ENCODE measurements at regions not wholly inside any gene's neighbourhood (a gene's known extent, or its start where the extent isn't known, plus 50 kb on each side); places are given as distances from the start of the nearest gene placed in this dataset.

DNA sequence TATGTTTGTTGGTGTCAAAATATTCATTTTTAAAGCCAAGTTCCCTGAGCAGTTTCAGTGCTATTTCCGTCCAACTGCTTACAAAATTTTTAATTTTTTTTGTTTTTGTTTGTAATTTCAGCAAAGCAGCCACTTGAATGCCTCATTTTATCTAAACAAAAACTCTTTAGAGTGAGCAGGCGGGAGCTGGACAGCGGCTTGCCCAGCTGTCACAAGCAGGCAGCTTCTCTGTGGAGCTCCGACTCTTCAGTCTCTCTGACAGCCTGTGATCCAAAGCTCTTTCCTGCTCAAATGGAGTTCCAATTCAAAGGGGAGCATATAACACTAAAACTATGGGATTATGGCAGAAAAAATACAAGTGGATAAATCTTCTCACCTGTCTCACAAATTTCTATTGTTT lies 618.3 kb upstream of the PCDH20 start:
- H3K79me2 ChIP-seq (ENCODE audit: insufficient read depth, low read length), result no peaks in the 10 kb centered on the region
- no peak overlapping the region for H3K4me2 ChIP-seq (ENCODE audit: low read length)
- intact Hi-C loops (cut with micrococcal nuclease), result no loop called here
- no peak overlapping the region for H3K9ac ChIP-seq (ENCODE audit: low read length)
- no peak overlapping the region for H3K4me3 ChIP-seq (replicated peaks in 1 of 2; ENCODE audit: low read depth in 1 of 2, low read length in 2 of 2)
- ChIA-PET POLR2A (no interaction called here), CTCF (no interaction called here), RAD21 (ENCODE audit: low non-redundant PET in 1 of 2, low total read pairs in 2 of 2, uncharacterized antibody in 2 of 2, unreplicated experiment in 2 of 2) (no interaction called here)
- DNase-seq (ENCODE audit: low read depth, low spot score) (no peak), ATAC-seq (no peak)
- no peaks in the 10 kb centered on the region for H3K36me3 ChIP-seq (ENCODE audit: control insufficient read depth in 1 of 2, insufficient read depth in 2 of 2, low read length in 2 of 2)
- H3K27me3 ChIP-seq (ENCODE audit: insufficient read depth, low read length), result no peaks in the 10 kb centered on the region
- H2AFZ ChIP-seq (ENCODE audit: low read depth, low read length, poor library complexity, severe bottlenecking), result no peak overlapping the region
- no peaks in the 10 kb centered on the region for H3K4me1 ChIP-seq (ENCODE audit: control insufficient read depth in 1 of 2, insufficient read depth in 2 of 2, low read length in 2 of 2)
- no peaks in the 10 kb centered on the region for H4K20me1 ChIP-seq (ENCODE audit: insufficient read depth)
- no TSS peak for BruUV-seq (replicated peaks)
- TF ChIP-seq YY1 (IDR thresholded peaks at IDR 0.05; ENCODE audit: extremely low read depth, insufficient replicate concordance, low read depth, low read length), result no peak
- no peak for TF ChIP-seq SRF (IDR thresholded peaks at IDR 0.05; ENCODE audit: low read depth)
- TF ChIP-seq ZNF274 (IDR thresholded peaks at IDR 0.05; ENCODE audit: low read depth, low read length), result no peak
- TF ChIP-seq ZFX (IDR thresholded peaks at IDR 0.05), result no peak
- TF ChIP-seq, protein P1, sequence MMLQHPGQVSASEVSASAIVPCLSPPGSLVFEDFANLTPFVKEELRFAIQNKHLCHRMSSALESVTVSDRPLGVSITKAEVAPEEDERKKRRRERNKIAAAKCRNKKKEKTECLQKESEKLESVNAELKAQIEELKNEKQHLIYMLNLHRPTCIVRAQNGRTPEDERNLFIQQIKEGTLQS (IDR thresholded peaks at IDR 0.05), result no peak
- TF ChIP-seq EZH2 (IDR thresholded peaks at IDR 0.05), result no peak
- no peaks in the 10 kb centered on the region for H3K9me3 ChIP-seq (ENCODE audit: control insufficient read depth in 1 of 2, insufficient read depth in 1 of 2, low read depth in 1 of 2, low read length in 2 of 2)
- H3K9me2 ChIP-seq (ENCODE audit: insufficient read depth), result no peaks in the 10 kb centered on the region
- H3K27ac ChIP-seq (ENCODE audit: low read depth, low read length), result no peak overlapping the region

DNA sequence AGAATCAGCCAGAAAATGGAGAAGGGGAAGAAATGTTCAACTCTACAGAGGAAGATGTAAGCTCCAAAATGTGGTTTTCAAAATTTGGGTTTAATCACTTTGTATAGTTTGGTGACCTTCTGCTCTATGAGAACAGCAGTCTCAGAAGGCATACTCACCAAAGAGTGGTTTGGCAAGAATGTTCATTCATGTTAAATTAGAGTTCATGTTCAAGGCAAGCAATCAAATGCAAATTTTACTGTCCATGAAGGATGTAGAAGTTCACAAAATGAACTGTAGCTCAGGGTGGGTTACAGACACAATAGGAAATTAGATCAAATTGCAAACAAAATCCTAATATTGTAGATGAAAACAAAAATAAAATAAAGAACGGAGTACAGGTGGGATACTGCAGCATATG lies 606.7 kb upstream of the PCDH20 start:
- Histone ChIP-seq H3K9me3 (ENCODE audit: control insufficient read depth in 1 of 2, insufficient read depth in 1 of 2, low read depth in 1 of 2, low read length in 2 of 2) (no peaks in the 10 kb centered on the region), H4K20me1 (ENCODE audit: insufficient read depth) (no peaks in the 10 kb centered on the region), H3K9me2 (ENCODE audit: insufficient read depth) (no peaks in the 10 kb centered on the region), H3K79me2 (ENCODE audit: insufficient read depth, low read length) (no peaks in the 10 kb centered on the region), H3K27me3 (ENCODE audit: insufficient read depth, low read length) (no peaks in the 10 kb centered on the region), H2AFZ (ENCODE audit: low read depth, low read length, poor library complexity, severe bottlenecking) (no peak overlapping the region), H3K9ac (ENCODE audit: low read length) (no peak overlapping the region), H3K36me3 (ENCODE audit: control insufficient read depth in 1 of 2, insufficient read depth in 2 of 2, low read length in 2 of 2) (no peaks in the 10 kb centered on the region), H3K4me1 (ENCODE audit: control insufficient read depth in 1 of 2, insufficient read depth in 2 of 2, low read length in 2 of 2) (no peaks in the 10 kb centered on the region), H3K4me3 (replicated peaks in 1 of 2; ENCODE audit: low read depth in 1 of 2, low read length in 2 of 2) (no peak overlapping the region), H3K4me2 (ENCODE audit: low read length) (no peak overlapping the region), H3K27ac (ENCODE audit: low read depth, low read length) (no peak overlapping the region)
- ATAC-seq, result no peak
- DNase-seq (ENCODE audit: low read depth, low spot score), result no peak
- intact Hi-C loops (cut with micrococcal nuclease), result no loop called here
- no TSS peak for BruUV-seq (replicated peaks)
- TF ChIP-seq CEBPB (IDR thresholded peaks at IDR 0.05; ENCODE audit: low read depth) (no peak), ZFX (IDR thresholded peaks at IDR 0.05) (no peak), YY1 (IDR thresholded peaks at IDR 0.05; ENCODE audit: extremely low read depth, insufficient replicate concordance, low read depth, low read length) (no peak), SP1 (IDR thresholded peaks at IDR 0.05; ENCODE audit: low read depth) (no peak)
- TF ChIP-seq, protein P2, sequence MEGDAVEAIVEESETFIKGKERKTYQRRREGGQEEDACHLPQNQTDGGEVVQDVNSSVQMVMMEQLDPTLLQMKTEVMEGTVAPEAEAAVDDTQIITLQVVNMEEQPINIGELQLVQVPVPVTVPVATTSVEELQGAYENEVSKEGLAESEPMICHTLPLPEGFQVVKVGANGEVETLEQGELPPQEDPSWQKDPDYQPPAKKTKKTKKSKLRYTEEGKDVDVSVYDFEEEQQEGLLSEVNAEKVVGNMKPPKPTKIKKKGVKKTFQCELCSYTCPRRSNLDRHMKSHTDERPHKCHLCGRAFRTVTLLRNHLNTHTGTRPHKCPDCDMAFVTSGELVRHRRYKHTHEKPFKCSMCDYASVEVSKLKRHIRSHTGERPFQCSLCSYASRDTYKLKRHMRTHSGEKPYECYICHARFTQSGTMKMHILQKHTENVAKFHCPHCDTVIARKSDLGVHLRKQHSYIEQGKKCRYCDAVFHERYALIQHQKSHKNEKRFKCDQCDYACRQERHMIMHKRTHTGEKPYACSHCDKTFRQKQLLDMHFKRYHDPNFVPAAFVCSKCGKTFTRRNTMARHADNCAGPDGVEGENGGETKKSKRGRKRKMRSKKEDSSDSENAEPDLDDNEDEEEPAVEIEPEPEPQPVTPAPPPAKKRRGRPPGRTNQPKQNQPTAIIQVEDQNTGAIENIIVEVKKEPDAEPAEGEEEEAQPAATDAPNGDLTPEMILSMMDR (IDR thresholded peaks at IDR 0.05 in 2 of 3, conservative IDR thresholded peaks at IDR 0.05 in 1 of 3; ENCODE audit: borderline replicate concordance in 1 of 3, insufficient read depth in 1 of 3, low read depth in 2 of 3, low read length in 2 of 3), result no peak
- ChIA-PET CTCF (no interaction called here), POLR2A (no interaction called here), RAD21 (ENCODE audit: low non-redundant PET in 1 of 2, low total read pairs in 2 of 2, uncharacterized antibody in 2 of 2, unreplicated experiment in 2 of 2) (interaction anchor here in 1 of 2 experiments (0.7 kb wide), 1 partner anchor 348 kb away, joined by 3 read pairs; no protein-coding TSS in a partner anchor)

Data from HCT116 (cell line).